GM21576 (cell line): ENCODE measurements at regions not wholly inside any gene's neighbourhood (a gene's known extent, or its start where the extent isn't known, plus 50 kb on each side); places are given as distances from the start of the nearest gene placed in this dataset.

Experiments
- ATAC-seq: cut with Tn5 transposase; IDR thresholded peaks from one replicate; pipeline ENCODE4 v1.9.1; 2021; ENCODE audit warnings: mild to moderate bottlenecking, moderate library complexity; ENCODE audit not compliant: unreplicated experiment

DNA sequence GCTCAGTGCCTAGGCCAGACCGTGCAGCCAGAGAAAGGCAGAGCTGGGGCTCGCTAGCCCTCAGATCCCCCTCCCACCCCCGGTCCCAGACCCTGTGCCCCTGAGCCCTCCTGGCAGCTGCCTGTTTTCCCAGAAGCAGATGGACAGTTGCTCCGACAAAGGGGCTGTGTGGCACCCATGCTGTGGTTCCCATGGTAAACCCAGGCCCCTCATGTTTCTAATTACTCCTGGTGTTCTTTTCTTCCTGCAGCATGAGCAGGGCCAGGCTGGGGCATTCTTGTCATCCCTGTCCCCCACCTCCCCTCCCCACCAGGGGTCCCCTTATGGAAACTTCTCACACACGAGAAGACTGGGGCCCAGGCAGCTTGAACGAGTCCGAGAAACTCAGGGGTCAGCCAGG is 269.6 kb downstream of the HAUS1 start:
- no peak for ATAC-seq

- no peak for ATAC-seq
These were observed 270.7 kb downstream of the HAUS1 start for GRCh38 chr18:46374850-46375249.

GRCh38 chr18:46377557-46377956 is 273.4 kb downstream of the HAUS1 start:
- no peak for ATAC-seq

DNA sequence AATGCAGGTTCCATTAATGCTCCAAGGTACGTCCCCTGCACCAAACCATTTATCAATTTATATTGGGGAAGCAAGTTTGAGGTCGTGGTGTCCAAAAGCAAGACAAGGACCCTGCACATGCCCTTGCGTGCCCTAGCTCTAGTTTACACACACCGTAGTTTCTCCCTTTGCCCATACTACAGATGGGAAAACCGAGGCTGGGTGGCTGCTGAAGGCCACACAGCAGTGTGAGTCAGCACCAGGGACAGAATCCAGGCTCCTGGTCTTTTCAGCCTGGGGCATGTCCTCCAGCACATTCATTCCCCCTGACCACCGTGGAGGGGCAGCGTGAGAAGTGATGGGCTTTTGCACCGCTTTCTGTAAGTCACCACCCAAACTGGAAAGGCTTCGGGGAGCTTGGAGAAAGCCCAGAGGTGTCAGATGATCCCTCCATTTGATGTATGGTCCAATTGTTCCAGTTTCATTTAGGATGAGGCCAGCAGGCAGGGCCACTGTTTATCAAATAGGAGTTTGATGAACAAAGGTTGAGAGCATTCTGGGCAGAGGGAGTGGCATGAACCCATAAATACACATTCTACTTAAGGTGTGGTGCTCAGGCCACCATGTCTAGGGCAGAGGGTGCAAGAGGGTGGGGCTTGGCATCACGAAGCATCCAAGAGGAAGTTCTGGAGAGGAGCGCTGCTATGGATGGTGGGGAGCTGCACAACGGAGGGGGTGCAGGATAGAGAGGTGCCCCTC is 274.1 kb downstream of the HAUS1 start:
- no peak for ATAC-seq

GRCh38 chr18:46378864-46379207 is 274.7 kb downstream of the HAUS1 start:
- no peak for ATAC-seq

DNA sequence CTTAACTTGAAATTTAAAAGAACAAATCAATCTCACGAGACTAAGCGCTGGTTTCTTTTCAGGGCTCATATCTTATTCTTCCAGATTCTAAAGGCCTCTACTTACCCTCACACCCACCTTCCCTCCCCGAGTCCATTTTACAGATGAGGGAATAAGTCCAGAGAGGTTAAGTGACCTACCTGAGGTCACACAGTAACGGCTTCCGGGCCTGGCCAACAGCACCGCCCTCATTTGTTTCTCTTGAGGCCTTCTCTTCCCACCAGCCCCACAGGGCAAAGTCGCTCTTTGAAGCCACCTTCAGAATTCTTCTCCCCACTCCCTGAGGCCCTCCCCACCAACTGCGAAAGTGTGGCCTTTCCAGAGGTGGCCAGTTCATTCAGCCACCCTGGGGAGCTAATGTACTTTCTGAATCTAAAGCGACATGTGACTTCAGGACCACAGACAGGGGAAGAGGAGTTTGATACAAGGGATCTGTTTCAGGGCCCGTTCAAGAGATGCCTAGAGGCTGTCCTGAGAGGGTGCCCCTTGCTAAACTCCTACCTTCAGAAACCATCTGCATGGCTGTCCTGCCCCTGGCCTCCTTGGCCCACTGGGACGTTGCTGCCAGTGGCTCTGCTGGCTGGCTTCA is 275.3 kb downstream of the HAUS1 start:
- ATAC-seq, result no peak

DNA sequence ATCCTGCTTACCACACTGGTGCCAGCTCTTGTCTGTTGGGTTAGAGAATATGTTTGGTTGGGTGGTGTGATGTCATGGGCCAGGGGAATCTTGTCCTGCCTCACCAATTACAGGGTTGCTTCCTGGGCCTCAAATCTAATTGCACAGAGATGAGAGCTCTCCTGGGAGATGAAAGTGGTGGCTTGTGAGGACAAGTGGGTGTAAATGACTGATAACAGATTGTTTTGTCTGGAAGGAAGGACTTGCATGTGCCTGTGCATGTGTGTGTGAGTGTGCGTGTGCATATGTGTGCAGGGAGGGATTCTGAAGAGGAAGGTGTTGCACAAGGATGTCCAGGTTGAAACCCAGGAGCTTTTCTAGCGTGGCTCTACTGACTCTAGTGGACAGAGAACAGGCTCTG is 271.9 kb downstream of the LOXHD1 start:
- ATAC-seq, result no peak

- no peak for ATAC-seq
These were observed 270.2 kb downstream of the LOXHD1 start for GRCh38 chr18:46386788-46387187.

DNA sequence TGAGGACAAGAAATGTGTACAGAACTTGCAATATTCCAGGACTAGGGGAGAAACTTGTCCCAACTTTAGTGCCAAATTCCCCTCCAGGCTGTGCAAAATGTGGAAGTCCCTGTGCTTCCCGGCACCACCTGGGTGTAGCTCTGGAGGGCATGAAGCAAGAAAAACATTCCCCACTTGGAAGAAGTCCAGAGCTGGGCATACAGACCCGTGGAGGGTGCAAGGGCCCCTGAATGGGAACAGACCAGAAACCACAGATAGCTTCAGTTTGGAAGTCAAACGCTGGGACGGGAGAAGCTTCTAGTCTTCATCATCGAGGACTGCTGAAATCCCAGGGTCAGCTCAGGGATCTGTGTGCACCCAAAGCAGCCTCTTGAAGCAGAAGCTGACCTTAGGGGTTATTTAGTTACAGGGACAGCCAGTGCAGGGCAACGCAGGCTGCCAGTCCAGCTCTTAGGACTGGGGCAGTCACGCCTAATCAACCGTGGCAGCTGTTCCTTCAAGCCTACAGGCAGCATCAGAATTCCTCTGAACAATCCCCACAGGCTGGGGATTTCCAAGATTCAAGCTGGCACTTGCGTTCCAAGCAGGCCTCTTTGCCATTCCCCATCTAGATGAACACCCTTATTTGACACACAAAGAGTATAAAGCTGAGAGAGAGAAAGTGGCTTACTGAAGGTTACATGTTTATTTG is 269.4 kb downstream of the LOXHD1 start:
- no peak for ATAC-seq

DNA sequence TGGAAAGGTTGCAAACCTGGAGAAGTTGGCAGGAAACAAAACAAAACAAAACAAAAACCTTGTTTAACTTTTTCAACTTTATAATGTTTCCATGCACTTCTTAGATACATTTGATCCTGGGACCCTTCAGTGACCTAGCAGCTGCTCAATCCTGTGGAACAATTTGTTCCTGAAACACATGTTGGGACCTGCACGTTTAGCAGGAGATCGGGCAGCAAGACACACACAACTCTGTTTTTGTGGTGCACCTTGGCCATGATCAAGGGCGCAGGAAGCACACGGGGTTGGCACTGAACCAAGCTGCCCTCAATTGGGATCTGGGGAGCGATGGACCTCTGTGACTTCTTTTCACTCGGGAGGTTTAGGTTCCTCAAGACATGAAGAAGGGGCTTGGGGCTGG is 268.7 kb downstream of the LOXHD1 start:
- ATAC-seq, result no peak

- no peak for ATAC-seq
These were observed 264.4 kb downstream of the LOXHD1 start for GRCh38 chr18:46392576-46392975.

DNA sequence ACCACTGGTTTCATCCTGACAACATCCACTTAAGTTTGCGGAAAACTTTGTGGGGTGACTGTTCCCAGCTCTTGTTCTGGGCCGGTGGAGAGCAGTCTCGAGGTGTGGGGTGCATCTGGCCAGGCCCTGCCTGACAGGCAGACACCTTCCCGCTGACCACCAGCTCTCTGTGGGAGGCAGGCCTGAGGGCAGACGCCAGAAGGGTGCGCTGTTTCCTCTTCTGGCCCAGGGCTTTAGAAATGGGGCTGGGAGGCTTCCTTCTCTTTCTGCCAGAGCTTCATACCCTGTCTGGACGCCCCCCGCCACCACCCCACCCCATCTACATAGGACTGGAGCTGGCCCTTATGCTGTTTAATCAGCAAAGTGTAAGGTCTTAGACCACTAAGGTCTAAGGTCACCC is 263.8 kb downstream of the LOXHD1 start:
- no peak for ATAC-seq

DNA sequence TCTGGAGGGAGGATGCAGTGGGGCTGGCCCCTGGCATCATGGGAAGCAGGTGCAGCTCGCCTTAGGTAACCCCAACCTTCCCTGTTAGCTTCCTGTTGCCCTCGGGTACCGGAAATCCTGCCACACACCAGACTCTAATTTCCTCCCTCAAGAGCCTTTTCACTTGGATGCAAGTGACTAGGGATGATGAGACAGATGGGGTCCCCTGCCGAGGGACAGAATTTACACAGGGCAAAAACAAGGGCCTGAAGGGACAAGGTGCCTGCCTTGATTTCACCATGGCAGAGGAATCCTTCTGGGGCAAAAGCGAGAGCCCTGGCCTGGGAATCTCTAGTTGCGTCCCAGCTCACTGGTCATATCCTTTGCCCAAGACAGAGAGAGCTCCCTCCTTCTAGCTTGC is 263.1 kb downstream of the LOXHD1 start:
- no peak for ATAC-seq

DNA sequence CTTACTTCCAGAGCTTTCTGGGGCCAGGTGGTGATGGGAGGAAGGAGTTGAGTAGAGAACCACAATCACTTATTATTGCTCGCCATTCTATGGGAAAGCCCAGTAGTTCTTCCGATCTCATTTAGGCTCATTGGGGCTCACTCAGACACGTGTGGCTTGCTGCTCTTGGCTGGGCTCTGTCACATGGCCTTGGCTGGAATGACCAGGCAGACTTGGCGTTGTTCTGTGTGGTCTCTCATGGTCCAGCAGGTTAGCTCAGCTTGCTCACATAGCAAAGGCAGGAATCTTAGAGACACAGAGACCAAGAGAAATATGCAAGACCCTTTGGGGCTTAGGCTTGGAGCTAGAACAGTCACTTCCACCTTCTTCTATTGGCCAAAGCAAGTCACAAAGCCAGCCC is 261.2 kb downstream of the LOXHD1 start:
- ATAC-seq, result no peak

GRCh38 chr18:46397174-46397573 is 259.8 kb downstream of the LOXHD1 start:
- ATAC-seq, result no peak

DNA sequence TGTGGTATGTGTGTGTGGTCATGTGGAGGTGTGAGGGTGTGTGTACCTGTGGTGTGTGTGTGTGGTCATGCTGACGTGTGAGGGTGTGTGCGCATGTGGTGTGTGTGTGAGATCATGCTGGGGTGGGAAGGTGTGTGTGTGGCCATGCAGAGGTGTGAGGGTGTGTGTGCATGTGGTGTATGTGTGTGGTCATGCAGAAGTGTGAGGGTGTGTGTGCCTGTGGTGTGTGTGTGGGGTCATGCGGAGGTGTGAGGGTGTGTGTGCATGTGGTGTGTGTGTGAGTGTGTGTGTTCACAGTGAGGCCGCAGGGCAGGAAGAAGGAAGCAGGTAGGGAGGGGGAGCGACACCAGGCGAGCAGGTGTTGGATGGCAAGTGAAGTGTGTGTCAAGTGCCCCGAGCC is 259.0 kb downstream of the LOXHD1 start:
- ATAC-seq, result no peak

GRCh38 chr18:46398625-46399024 is 258.4 kb downstream of the LOXHD1 start:
- ATAC-seq, result no peak

DNA sequence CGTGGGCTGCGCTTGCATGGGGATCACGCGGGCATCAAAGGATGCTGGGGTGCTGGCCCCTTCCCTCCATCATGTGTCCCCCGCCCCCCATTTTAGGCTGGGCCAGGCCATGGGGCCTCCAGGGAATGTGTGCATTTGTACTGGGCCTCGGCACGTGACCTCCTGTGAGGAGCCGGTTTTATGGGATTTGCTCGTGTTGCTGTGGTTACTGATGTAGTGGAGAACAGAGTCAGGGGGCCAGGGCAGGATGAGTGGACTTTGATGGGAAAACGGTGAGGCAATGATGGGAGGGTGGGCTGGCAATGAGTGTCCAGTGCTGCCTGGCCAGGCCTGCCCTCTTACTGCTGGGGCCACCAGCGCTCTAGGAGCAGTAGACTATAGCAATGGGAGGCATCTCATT is 257.7 kb downstream of the LOXHD1 start:
- no peak for ATAC-seq

GRCh38 chr18:46400449-46400848 is 256.6 kb downstream of the LOXHD1 start:
- ATAC-seq, result no peak

GRCh38 chr18:46401486-46402070 is 255.4 kb downstream of the LOXHD1 start:
- ATAC-seq, result no peak

DNA sequence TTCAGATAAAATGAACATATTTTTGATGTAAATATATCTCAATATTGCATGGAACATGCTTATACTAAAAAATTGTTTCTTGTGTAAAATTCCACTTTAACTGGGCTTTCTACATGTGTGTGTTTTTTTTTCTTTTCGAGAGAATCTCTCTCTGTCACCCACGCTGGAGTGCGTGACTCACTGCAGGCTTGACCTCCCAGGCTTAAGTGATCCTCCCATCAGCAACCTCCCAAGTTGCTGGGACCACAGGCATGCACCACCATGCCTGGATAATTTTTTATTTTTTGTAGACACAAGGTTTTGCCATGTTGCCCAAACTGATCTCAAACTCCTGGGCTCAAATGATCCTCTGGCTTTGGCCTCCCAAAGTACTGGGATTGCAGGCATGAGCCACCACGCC is 254.6 kb downstream of the LOXHD1 start:
- ATAC-seq, result no peak

GRCh38 chr18:46402945-46403344 is 254.1 kb downstream of the LOXHD1 start:
- no peak for ATAC-seq
